Vagina (tissue), 2 donors: ENCODE measurements at regions not wholly inside any gene's neighbourhood (a gene's known extent, or its start where the extent isn't known, plus 50 kb on each side); places are given as distances from the start of the nearest gene placed in this dataset.

Experiments
- CTCF ChIP-seq, 3 experiments: fragments of 450-650 bp in 2 of 3; fragments of 200-600 bp in 1 of 3; sonication (generic) in 1 of 3; IDR thresholded peaks; one replicate each; pipeline ENCODE4 v1.5.1; 2017 to 2019; ENCODE audit warnings: antibody characterized with exemption in 3 of 3, mild to moderate bottlenecking in 2 of 3, moderate library complexity in 2 of 3
- POLR2A ChIP-seq, 2 donors: fragments of 450-650 bp; IDR thresholded peaks; one replicate each; pipeline ENCODE4 v1.6.1; 2017; ENCODE audit warnings: antibody characterized with exemption in 2 of 2, mild to moderate bottlenecking in 2 of 2, moderate library complexity in 2 of 2
- POLR2AphosphoS5 ChIP-seq, 2 donors: sonication (generic); formaldehyde crosslinking; IDR thresholded peaks; one replicate each; pipeline ENCODE4 v1.9.0; 2017; ENCODE audit warnings: antibody characterized with exemption in 2 of 2, mild to moderate bottlenecking in 2 of 2, low read depth in 1 of 2; ENCODE audit not compliant: insufficient read depth in 1 of 2

- TF ChIP-seq CTCF (IDR thresholded peaks at IDR 0.05) (no peak), POLR2AphosphoS5 (IDR thresholded peaks at IDR 0.05; ENCODE audit: insufficient read depth in 1 of 2, low read depth in 1 of 2) (no peak), POLR2A (IDR thresholded peaks at IDR 0.05) (no peak)
These were observed 264.9 kb downstream of the TSN start for GRCh38 chr2:122020377-122020776.
